DMS153 (cell line): ENCODE measurements at regions not wholly inside any gene's neighbourhood (a gene's known extent, or its start where the extent isn't known, plus 50 kb on each side); places are given as distances from the start of the nearest gene placed in this dataset.

Experiments used
- DNase-seq: peaks from one replicate; lab custom pipeline; 2025; lab: John Stamatoyannopoulos, UW

DNA sequence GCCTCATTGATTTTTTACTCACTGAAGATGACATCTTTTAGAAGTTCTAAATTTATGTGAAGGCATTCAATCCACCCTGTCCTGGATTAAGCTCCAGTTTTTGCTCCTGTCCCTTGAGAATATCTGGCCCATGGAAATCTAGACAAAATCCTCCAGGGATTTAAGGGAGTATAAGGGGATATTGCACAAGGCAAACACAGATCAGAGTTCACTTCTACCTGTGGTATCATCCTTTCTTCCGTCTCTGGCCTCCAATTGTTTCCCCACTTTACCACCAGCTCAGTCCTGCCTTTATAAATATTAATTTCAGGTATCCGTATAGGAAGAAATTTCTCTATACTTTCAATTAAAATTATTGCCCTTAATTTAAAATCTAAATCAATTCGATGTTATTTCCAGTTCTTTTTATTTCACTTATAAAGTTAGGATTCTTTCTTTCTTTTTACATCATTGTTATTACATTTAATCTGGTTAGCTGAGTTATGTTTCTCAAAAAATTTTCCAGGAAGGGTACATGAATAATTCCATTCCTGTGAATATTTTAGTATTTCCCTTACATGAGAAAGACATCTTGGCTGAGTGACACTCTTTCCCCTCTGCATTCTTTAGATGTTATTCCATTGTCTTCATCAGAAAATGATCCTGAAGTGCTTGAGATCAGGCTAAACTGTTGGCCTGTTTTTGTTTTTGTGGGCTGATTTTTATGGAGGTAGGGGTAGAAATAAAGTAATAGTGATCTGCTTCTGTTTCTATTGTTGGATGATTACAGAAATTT lies 194.3 kb upstream of the MAP3K1 start:
- no peak for DNase-seq

DNA sequence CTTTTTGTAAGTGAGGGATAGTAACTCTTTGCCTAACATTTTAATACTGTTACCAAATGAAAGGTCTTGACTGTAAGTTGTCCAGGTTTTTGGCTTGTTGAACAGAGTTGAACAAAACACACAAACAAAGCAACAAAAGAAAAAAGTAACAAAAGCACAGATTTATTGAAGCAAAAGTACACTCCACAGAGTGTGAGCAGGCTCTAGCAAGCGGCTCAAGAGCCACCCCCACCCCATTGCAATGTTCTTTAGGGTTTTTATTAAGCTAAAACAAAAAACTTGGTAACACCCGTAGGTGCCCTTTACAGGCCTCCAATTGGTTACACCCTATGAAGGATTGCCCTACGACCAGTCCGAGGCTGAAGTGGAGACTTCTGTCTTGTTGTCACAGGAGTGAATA lies 197.4 kb upstream of the MAP3K1 start:
- no peak for DNase-seq

DNA sequence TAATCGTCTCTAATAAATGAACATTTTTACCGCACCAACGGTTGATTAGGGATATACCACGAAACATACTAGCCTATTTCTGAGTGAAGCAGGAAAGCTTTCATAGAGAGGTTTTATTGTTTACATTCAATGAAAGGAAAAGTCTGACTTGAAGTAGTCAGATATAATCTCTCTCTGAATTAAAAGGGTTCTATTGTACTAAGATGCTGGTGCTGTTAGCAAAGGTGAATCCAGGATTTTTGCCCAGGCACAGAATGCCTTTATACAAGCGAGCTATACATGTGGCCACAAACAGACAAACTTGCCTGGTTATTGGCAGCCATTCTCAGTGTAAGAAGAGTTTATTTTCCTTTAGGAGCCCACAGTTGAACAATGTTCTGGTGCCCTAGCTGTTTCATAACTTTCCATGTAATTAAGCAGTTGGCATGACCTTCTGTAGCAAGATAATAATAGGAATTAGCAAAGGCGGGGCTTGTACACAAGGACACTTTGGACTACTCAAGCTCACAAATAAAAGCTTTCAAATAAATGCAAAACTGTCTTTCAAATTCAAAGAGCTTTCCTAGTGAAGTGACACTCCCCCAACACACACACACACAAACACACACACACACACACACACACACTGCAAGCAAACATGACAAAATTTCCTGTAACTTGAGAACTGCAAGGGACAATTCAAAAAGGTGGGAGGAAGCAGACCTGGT lies 198.7 kb upstream of the MAP3K1 start:
- DNase-seq = peak; percentile 14

DNA sequence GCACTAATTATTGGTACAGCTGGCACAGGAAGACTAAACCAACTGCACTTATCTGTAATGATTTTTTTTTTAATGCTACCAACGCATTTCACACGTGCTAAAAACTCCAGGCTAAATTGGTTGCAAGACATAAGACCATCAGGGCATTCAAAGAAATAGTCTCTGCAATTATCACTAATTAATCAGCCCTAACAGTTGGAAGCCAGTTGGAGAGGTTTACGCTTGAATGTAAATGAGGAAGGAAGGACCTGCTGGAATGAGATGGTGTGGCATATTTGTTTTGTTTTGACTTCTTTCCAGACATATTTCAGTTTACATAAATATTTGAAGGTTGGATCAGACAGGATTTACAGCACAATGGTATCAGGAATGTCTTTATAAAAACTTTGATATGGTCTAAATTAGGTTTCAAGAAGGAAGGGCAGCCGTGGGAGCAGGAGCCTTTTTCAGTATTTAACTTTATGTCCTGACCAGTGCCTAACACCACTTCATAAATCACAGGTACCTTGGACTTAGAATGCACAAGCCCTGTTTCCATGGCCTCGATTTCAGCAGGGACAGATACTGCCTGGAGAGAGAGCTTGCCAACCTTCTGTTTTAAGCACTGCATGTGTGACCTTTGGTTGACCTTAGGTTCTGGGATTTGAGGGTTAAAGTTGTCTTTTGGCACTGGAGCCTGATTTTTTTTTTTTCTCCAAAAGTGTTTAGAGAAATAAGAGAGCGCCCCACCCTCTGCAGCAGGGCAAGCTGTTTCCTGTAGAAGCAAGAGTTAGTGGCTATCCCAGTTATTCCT lies 199.8 kb upstream of the MAP3K1 start:
- no peak for DNase-seq

DNA sequence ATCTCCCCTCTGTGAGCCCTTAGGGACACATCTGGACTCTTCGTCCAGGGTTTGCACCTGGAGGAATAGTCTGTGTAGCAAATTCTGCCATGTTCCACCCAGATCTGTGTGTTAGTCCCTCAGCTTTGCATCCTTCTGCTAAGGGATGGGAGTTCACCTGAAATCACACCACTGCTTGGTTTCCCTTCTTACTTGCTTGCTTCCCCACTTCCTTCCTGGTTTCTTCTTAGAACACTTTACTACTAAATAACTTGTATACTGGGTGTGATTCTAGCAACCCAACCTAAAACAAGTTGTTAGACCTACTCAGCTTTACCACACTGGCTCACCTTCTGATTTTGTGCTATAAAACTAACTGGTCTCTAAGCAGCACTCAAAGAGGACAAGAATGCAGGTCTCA lies 202.6 kb upstream of the MAP3K1 start:
- DNase-seq = no peak

DNA sequence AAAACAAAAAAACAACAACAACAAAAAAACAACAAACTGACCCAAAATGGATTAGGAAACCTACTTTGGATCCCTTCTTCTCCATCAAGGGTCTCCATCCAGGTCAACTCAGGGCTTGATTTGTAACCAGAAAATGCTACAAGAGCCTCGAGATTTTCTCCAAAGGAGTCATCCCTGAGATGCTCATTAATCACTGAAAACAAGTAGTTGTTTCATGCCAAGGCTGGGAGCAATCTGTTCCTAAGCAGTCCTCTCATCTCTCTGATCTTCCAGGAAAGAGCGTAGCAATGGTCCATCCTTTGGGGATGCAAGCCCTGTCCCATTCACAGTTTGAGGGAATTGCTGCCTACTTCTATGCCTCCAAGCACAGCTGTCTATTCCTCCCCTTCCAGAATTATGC lies 203.0 kb upstream of the MAP3K1 start:
- no peak for DNase-seq

DNA sequence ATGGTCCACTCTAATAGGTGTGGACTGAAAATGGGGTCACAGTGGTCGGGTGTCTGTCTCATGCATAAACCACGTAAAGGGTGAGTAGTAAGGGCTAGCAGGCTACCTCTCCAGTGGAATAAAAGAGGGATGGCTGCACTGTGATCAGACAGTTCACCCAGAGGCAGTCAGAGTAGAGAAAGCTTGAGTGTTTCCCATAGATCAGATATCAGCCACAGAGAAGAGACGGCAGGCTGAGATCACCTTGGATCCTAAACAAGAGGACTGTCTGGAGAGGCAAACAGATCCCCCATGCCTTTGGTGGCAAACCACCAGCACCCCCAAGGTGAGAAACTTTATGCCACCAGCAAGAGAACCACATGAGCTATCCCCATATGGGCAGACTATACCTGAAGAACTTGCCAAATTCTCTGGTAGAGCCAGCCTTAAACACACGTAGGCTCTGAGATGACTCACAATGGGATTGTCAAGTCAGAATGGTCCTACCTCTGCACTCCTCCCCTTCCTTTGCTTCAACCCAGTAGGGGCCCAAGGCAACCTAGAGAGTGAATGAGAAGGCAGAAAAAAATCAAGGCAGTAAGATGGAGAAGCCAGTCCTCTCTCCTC lies 205.2 kb upstream of the MAP3K1 start:
- DNase-seq = no peak

DNA sequence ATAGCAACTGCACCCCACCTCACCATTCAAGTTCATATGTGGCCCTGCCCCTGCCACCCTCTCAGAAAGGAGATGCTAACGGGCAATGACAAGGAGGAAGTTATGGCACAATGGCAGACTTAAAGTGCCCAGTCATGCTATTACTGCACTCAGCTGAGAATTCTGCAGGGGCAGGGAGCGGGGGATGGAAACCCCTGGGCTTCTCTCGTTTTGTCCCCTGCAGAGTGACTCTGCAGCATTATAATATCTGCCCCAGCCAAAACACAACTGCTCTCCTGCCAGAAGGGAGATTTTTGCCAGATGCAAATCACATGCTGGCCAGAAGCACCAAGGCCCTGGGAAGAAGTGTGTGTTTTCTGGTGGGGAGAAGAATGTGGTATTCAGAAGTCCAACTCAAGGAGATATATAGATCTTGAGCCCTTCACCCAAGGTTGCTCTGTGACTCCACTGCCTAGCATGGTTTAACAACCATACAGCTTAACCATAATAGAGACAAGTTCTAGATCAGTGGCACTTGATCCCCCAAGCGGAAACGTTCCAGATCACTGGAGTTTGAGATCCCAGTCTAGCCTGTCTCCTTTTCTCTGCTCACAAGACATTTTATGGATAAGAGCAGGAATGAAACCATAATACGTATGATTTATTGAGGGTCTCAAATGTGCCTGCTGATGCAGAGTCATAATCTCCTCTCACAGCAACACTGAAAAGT lies 207.0 kb upstream of the MAP3K1 start:
- DNase-seq = no peak

DNA sequence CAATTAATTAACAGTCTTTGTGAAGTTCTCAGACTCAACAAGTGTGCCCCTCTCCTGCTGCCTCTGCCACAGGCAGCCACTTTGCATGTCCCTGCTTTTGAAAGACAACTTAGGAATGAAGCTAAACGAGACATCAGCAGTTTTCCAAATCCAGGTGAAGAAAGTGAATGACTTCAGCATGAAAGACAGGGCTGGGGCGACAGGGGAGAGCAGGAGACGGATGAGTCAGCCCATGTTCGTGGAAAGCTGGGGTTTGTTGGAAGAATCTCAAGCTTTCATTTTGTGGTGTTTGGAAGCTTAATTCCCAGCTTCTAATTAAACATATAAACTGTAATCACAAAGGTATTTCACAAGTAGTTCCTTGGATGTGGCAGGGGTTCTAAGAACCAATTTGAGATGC lies 207.8 kb upstream of the MAP3K1 start:
- DNase-seq = no peak

DNA sequence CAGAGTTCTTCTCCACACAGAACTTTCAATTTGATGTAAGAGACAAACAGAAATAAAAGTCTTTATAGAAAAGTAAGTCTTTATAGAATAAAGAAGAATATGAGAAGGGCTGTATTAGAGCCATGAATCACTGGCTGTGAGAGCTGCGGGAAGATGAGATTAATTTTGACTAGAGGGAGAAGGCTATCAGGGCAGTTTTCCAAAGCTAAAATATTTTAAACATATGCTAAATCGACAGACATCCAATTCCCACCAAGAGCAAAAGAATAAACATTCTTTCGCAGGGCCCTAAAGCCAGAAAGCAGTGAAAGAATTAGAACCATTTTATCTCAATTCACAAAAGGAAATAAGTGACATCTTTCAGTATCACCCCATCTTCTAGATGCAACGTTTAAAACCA lies 208.3 kb upstream of the MAP3K1 start:
- DNase-seq = no peak

DNA sequence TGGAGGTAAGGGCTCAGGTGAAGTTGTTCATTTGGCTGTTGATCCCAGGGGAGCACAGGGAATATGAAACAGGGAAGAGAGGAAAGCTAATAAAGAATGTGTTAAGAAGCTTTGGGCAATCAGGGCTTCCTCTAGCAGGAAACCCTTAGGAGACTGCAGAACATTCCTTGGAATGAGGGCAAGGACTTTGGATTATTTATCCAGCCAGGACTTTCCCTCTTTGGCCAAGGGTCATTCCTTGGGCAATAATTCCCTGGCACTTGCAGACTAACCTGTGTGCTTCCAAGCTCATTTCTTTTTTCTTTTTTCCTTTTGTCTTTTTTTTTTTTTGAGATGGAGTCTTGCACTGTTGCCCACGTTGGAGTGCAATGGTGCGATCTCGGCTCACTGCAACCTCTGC lies 209.2 kb upstream of the MAP3K1 start:
- DNase-seq = no peak

DNA sequence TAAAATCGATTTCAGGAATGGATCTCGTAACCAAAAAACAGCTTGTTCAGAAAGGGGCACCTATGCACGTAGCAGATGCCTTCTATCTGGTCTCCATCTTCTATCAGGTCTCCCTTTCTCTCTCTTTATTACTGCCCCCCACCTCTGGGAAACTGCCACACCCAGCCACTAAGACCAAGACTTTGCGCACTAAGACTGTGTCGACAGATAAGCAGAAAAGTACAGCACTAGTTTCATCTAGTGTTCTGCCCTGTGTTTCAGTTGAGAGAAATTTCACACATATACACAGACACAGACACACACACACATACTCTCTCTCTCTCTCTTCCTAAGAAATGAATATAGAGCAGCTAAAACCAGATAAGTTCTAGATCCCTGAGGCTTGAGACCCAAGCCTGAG lies 210.1 kb upstream of the MAP3K1 start:
- DNase-seq = no peak

DNA sequence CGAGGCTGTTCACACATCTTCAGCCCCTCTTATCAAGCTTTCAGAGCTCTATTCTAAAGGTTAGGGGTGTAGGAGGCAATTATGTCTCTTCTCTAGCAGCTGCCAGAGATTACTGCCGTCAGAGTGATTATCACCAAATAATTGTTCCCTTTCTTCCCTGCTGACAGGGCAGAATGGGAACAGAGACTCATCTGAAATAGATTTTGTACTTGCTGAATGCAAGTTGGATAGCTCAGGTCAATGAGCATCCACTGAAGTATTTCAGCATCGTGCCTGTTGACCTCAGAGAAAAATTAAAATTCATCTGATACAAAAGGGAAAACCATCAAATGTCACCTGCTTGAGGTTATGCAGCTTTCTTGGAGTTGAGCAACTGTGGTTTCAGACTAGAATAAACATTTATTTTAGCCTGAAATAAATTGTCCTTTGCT lies 213.7 kb upstream of the MAP3K1 start:
- no peak for DNase-seq

DNA sequence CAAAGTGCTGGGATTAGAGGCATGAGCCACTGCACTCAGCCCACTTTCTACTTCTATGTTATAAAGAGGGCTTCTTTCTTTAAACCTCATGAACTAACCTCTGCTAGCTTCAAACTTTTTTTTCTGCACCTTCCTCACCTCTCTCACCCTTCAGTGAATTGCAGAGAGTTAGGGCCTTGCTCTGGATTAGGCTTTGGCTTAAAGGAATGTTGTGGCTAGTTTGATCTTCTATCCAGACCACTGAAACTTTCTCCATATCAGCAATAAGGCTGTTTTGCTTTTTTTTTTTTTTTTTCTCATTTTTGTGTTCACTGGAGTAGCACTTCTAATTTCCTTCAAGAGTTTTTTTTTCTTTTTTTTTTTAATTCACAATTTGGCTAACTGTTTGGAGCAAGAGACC lies 216.4 kb upstream of the MAP3K1 start:
- DNase-seq = no peak

DNA sequence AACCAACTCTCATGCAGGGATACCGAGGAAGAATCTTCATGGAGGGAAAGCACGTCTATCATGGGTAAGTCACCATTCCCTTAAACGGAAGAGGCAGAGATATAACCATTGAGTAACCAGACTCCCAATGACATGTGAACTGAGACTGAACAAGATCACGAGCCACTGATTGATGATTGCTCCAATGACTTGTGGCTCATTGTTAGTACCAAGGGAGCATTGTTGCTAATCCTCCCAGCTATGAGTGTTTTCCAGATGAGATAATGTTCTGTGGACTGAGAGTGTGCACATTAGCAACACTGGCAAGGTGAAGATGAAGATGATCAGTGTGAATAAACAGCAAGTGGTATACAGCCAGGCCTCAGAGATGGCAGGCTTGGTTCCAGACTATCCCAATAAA lies 219.2 kb upstream of the MAP3K1 start:
- no peak for DNase-seq

DNA sequence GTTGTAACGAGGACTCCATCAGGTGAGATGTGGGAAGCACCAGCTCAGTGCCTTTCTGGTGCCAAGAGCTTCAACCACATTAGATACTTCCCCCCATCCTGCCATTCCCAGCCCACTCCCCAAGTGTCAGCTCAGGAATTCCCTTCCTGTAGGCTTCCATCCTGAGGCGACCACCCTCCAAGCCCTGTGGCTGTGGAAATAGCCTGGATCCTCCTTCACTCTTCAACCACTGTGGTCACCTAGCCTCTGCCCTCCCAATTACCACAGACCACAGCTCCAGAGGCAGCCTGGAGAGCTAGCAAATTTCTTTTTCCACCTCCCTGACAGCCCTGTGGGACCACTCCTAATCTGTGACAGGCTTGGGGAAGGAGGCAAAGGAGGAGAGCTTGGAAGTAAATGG lies 219.8 kb upstream of the MAP3K1 start:
- no peak for DNase-seq

DNA sequence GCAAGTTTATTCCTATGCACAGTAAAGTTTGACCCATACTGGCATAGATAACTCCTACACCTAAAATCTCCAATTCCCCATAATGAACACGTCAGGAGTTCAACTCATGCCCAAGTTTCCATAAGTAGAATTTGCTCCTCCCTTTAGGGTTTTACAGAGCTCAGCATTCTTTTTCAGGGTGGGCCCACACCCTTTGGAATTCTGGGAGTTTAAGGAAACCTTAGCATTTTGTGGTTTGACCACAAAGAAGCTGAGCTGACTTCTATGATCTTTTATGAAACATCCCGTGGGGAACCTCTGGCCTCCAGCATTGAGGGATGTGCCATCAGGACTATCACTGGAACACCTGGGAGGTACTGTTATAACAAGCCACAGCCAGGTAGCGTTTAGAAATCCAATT lies 220.6 kb upstream of the MAP3K1 start:
- DNase-seq = no peak

DNA sequence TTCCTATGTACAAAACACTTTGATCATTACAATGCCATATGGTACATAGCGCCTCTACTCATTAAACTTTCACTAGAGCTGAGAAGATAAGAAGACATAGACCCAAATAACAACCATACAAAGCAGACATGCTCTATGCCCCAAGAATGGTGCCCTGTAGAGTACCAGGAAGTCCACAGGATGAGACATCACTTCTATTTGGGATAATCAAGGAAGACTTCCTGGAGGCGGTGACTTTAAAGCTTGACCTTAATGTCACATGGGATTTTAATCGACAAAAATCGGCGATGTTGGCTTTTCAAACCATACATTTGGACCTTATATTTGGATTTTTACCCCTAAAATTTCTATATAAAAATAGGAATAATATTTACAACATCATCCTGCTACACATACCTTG lies 224.3 kb upstream of the MAP3K1 start:
- DNase-seq = no peak

DNA sequence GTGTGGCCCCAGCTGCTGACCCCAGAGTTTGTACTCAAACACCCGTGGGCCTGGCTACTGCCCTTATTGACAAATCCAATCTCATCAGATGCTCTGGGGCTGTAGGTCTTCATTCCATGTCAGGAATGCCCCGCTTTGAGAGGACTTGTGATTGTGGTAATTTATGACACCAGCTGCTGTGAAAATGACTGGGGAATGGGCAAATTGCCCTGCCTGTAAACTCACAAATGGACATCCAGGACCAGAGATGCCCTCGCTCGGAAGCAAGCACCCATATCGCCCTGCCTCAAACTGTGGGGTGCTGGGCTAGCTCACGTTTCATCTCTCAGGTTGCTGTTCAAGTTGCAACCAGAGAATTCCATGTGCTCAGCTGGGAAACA lies 225.9 kb upstream of the MAP3K1 start:
- no peak for DNase-seq

DNA sequence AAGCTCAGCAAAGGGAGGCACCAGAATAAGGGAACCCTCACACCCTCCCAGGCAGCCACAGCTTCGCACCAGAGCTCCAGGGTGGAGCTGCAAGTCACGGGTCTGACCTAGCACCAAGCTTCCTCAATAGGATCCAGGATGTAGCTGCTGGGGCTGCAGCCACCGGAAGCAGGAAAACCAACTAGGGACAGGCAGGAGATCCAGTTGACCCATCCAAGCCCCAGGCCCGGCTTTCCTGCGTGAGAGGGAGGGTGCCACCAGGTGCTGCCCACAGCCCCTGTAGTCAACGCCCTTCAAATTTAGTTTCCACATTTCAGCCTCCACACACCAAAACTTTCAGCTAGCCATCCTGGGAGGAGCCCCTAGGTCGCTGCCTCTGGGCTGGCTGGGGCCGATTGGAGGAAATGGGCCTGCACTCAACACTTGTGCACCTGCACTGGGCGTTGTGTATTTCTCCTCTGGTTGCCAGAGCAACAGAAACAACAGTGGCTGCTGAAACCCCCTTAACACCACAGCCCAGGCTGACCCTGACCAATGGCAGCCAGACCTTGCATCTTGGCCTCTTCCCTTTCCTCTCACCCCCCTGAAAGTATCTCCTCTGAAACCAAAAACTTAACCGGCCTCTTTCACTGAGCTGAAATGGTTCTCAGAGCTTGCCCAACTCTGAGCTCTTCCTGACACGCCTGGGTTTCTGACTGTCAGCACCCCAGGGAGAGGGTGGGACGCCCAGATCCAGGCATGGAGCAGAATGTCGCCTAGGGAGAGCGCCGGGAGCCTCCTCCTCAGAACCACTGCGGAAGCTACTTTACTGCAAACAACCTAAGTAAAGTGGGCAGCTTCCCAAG lies 226.5 kb upstream of the MAP3K1 start:
- DNase-seq = peak; percentile 1

DNA sequence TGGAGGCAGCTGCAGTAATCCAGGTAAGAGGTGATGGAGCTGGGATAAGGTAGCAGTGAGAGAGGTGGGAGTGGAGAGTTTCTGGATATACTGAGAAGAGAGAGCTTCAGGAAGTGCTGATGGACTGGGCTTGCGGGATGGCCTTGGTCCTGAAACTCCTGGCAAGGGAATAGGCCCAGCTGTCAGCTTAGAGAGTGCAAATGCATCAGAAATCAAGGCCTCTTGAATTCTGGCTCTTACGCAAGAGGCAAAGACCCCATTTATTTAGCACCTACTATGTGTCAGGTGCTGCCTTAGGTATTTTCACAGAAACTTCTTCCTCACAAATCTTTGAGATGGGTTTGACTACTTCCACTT lies 227.2 kb upstream of the MAP3K1 start:
- no peak for DNase-seq
